ENCODE measurements at regions not wholly inside any gene's neighbourhood (a gene's known extent, or its start where the extent isn't known, plus 50 kb on each side); places are given as distances from the start of the nearest gene placed in this dataset.

GRCh38 chr12:93991829-93992461 lies 156.4 kb upstream of the PLXNC1 start:
- Histone ChIP-seq H3K79me2 (ENCODE audit: control insufficient read depth, insufficient read depth, low read length) (no peaks in the 10 kb centered on the region), H3K4me1 (replicated peaks in 1 of 2; ENCODE audit: control insufficient read depth in 2 of 2, insufficient read depth in 2 of 2, low read length in 2 of 2) (no peaks in the 10 kb centered on the region), H3K9me1 (ENCODE audit: control insufficient read depth, insufficient read depth, low read length) (no peaks in the 10 kb centered on the region), H3K36me3 (ENCODE audit: control insufficient read depth, insufficient read depth, low read length) (no peaks in the 10 kb centered on the region), H3K4me2 (ENCODE audit: insufficient read depth, low read length) (no peak overlapping the region), H3K27me3 (ENCODE audit: control insufficient read depth in 2 of 2, insufficient read depth in 2 of 2, low read length in 2 of 2) (no peaks in the 10 kb centered on the region), H2AFZ (ENCODE audit: low read depth, low read length) (peak overlapping the region; percentile 83; the same call in 1 of the 2 replicates), H3K4me3 (no peak overlapping the region), H3K9ac (ENCODE audit: insufficient read depth in 1 of 2, low read depth in 2 of 2, low read length in 2 of 2) (no peak overlapping the region), H3K27ac (ENCODE audit: extremely low read depth, low read depth, low read length) (no peak overlapping the region), H3K9me3 (replicated peaks; ENCODE audit: control insufficient read depth, insufficient read depth, low read depth, low read length) (no peaks in the 10 kb centered on the region), H4K20me1 (replicated peaks; ENCODE audit: control insufficient read depth, insufficient read depth, low read length) (no peaks in the 10 kb centered on the region)
- WGBS (ENCODE audit: insufficient coverage, low coverage, missing lambda C conversion rate) = 59% methylated on average over 4 of the region's 4 CpGs
- no TSS peak for BruUV-seq (replicated peaks)
- FAIRE-seq (no peak), ATAC-seq (no peak), DNase-seq (ENCODE audit: extremely low read depth in 1 of 4, low spot score in 3 of 4) (no peak)
- intact Hi-C loops (cut with micrococcal nuclease) = loop anchor here (10.0 kb wide), 1 partner anchor 487 kb away; no protein-coding TSS in a partner anchor
- ChIA-PET CTCF (ENCODE audit: low intra/inter-chr PET ratio) (interaction anchor here (0.6 kb wide), 1 partner anchor 202 kb away, joined by 3 read pairs; no protein-coding TSS in a partner anchor), POLR2A (interaction anchor here (1.0 kb wide), 2 partner anchors 10 to 233 kb away, joined by 3 read pairs; no protein-coding TSS in a partner anchor)
- in situ Hi-C loops (cut with MboI) = no loop called here
- TF ChIP-seq POU5F1 (IDR thresholded peaks at IDR 0.05; ENCODE audit: borderline replicate concordance, low read depth, low read length, partially characterized antibody) = no peak
- TF ChIP-seq MLX (CRISPR knock-in tag; conservative IDR thresholded peaks at IDR 0.05) = no peak
- TF ChIP-seq ZNF778 (CRISPR knock-in tag; IDR thresholded peaks at IDR 0.05) = no peak
- no peak for TF ChIP-seq ZBTB49 (CRISPR knock-in tag; IDR thresholded peaks at IDR 0.05; ENCODE audit: borderline replicate concordance)
- no peak for TF ChIP-seq TCF7 (IDR thresholded peaks at IDR 0.05; ENCODE audit: borderline replicate concordance)
- TF ChIP-seq HSF4 (CRISPR knock-in tag; IDR thresholded peaks at IDR 0.05; ENCODE audit: borderline replicate concordance) = no peak
- TF ChIP-seq CHD2 (IDR thresholded peaks at IDR 0.05; ENCODE audit: low read depth, low read length) = no peak
- TF ChIP-seq ZNF277 (CRISPR knock-in tag; IDR thresholded peaks at IDR 0.05; ENCODE audit: borderline replicate concordance) = no peak

Data from K562 (cell line).